Uterus (tissue), 2 donors: ENCODE measurements at regions not wholly inside any gene's neighbourhood (a gene's known extent, or its start where the extent isn't known, plus 50 kb on each side); places are given as distances from the start of the nearest gene placed in this dataset.

Experiments
- POLR2A ChIP-seq, 2 donors: fragments of 450-650 bp; IDR thresholded peaks; one replicate each; pipeline ENCODE4 v1.6.1; 2016; ENCODE audit warnings: antibody characterized with exemption in 2 of 2, mild to moderate bottlenecking in 1 of 2, moderate library complexity in 1 of 2
- TF ChIP-seq, protein P1 (sequence below), 4 experiments: fragments of 200-600 bp in 2 of 4; fragments of 450-650 bp in 2 of 4; sonication (generic) in 2 of 4; IDR thresholded peaks; one replicate each; pipeline ENCODE4 v1.5.1; 2016 to 2019; ENCODE audit warnings: antibody characterized with exemption in 4 of 4, mild to moderate bottlenecking in 2 of 4, moderate library complexity in 1 of 4

DNA sequence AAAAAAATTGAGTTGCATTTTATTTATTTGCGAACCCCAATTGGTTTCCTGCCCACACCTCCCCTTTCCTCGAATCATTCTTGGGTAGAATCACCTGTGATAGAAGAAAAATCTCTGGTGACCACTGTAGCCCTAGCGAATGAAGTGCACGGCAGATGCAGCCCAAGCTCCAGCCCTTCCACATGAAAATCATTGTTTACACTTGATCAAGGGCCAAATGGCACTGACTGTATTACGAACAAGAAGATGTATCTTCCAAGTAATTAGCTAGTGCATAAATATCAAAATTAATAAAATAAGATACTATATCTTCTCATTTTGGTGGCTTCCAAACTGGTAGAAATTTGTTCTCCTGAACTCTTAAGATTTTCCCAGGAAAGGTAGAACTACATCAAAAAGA lies 93.4 kb upstream of the ARID1B start:
- TF ChIP-seq POLR2A (IDR thresholded peaks at IDR 0.05), result no peak
- TF ChIP-seq, protein P1, sequence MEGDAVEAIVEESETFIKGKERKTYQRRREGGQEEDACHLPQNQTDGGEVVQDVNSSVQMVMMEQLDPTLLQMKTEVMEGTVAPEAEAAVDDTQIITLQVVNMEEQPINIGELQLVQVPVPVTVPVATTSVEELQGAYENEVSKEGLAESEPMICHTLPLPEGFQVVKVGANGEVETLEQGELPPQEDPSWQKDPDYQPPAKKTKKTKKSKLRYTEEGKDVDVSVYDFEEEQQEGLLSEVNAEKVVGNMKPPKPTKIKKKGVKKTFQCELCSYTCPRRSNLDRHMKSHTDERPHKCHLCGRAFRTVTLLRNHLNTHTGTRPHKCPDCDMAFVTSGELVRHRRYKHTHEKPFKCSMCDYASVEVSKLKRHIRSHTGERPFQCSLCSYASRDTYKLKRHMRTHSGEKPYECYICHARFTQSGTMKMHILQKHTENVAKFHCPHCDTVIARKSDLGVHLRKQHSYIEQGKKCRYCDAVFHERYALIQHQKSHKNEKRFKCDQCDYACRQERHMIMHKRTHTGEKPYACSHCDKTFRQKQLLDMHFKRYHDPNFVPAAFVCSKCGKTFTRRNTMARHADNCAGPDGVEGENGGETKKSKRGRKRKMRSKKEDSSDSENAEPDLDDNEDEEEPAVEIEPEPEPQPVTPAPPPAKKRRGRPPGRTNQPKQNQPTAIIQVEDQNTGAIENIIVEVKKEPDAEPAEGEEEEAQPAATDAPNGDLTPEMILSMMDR (IDR thresholded peaks at IDR 0.05), result no peak
